Endothelial cell of umbilical vein (primary cell): ENCODE measurements at regions not wholly inside any gene's neighbourhood (a gene's known extent, or its start where the extent isn't known, plus 50 kb on each side); places are given as distances from the start of the nearest gene placed in this dataset.

ENCODE experiments used
- BruUV-seq: library from RNA; stranded (reverse); fragments of 400-500 nt; replicated peaks from 2 replicates; lab custom pipeline; 2021; lab: Mats Ljungman, UMichigan
- CTCF ChIA-PET: fragments of 300-600, 350-600 bp; sonication (Branson Sonifier 250); formaldehyde crosslinking; loops from one replicate; lab custom pipeline; 2021; ENCODE audit warnings: antibody characterized with exemption, inconsistent platforms; lab: Charles Lee
- POLR2A ChIA-PET: fragments of 300-600, 350-600 bp; sonication (Branson Sonifier 250); formaldehyde crosslinking; loops from one replicate; lab custom pipeline; 2021; ENCODE audit warnings: antibody characterized with exemption, inconsistent platforms; lab: Charles Lee
- DNase-seq: peaks from one replicate; pipeline ENCODE4 v3.0.0-alpha.2; 2011; ENCODE audit warnings: low read depth, low spot score
- FAIRE-seq: peaks from 2 replicates; lab custom pipeline; 2011; peaks lifted over from hg19 to GRCh38; lab: Jason Lieb, UNC
- H2AFZ ChIP-seq: 2 replicates; pipeline ENCODE4 v1.6.0; 2012; ENCODE audit warnings: low read depth, low read length, control low read depth, inconsistent platforms
- H3K27ac ChIP-seq: 2 replicates; pipeline ENCODE4 v1.5.1; 2011; ENCODE audit warnings: low read depth, mild to moderate bottlenecking, control low read depth, low read length, moderate library complexity; ENCODE audit not compliant: insufficient read depth
- H3K27me3 ChIP-seq, 2 experiments: 2 replicates each; pipeline versions ENCODE4 v1.6.0 to v1.6.1; 2011; ENCODE audit warnings: low read length in 2 of 2, mixed read lengths in 1 of 2; ENCODE audit not compliant: control insufficient read depth in 2 of 2, insufficient read depth in 2 of 2
- H3K36me3 ChIP-seq, 2 experiments: 2 replicates in 1 of 2; 3 replicates in 1 of 2; pipeline ENCODE4 v1.5.1; 2011; ENCODE audit warnings: low read length in 2 of 2, mild to moderate bottlenecking in 1 of 2, moderate library complexity in 1 of 2; ENCODE audit not compliant: control insufficient read depth in 2 of 2, insufficient read depth in 2 of 2; ENCODE audit errors: extremely low read depth in 1 of 2
- H3K4me1 ChIP-seq: 3 replicates; pipeline ENCODE4 v1.5.1; 2011; ENCODE audit warnings: mild to moderate bottlenecking, low read length; ENCODE audit not compliant: control insufficient read depth, insufficient read depth; ENCODE audit errors: extremely low read depth
- H3K4me2 ChIP-seq: 2 replicates; pipeline ENCODE4 v1.6.1; 2011; ENCODE audit warnings: low read length, control low read depth, mixed read lengths; ENCODE audit not compliant: insufficient read depth
- H3K4me3 ChIP-seq, 3 experiments: fragments of 200-600 bp in 1 of 3; sonication (generic), shearing (Covaris generic) in 1 of 3; replicated peaks in 1 of 3; 2 replicates each; pipeline ENCODE4 v1.5.1; 2011 to 2016; ENCODE audit warnings: control low read depth in 3 of 3, low read length in 3 of 3, mild to moderate bottlenecking in 2 of 3, inconsistent platforms in 1 of 3, low read depth in 1 of 3, moderate library complexity in 1 of 3; ENCODE audit not compliant: insufficient read depth in 1 of 3
- H3K79me2 ChIP-seq: 2 replicates; pipeline ENCODE4 v1.6.0; 2012; ENCODE audit warnings: low read length, inconsistent platforms; ENCODE audit not compliant: control insufficient read depth, insufficient read depth
- H3K9ac ChIP-seq: replicated peaks from 2 replicates; pipeline ENCODE3; 2011; ENCODE audit warnings: low read length, control low read depth; ENCODE audit not compliant: insufficient read depth; ENCODE audit errors: extremely low read depth
- H3K9me1 ChIP-seq: replicated peaks from 3 replicates; pipeline ENCODE4 v1.6.0; 2011; ENCODE audit warnings: mild to moderate bottlenecking, low read length; ENCODE audit not compliant: control insufficient read depth, insufficient read depth; ENCODE audit errors: extremely low read depth
- H3K9me3 ChIP-seq: replicated peaks from 2 replicates; pipeline ENCODE4 v1.5.1; 2012; ENCODE audit warnings: low read length, inconsistent platforms; ENCODE audit not compliant: control insufficient read depth, insufficient read depth
- H4K20me1 ChIP-seq: replicated peaks from 2 replicates; pipeline ENCODE3; 2011; ENCODE audit warnings: mild to moderate bottlenecking, low read length; ENCODE audit not compliant: control insufficient read depth, insufficient read depth; ENCODE audit errors: extremely low read depth
- EZH2 ChIP-seq: IDR thresholded peaks from 2 replicates; pipeline ENCODE4 v1.6.1; 2012; ENCODE audit warnings: borderline replicate concordance, low read depth, mild to moderate bottlenecking, moderate library complexity, low read length, inconsistent platforms; ENCODE audit not compliant: severe bottlenecking
- FOS ChIP-seq: IDR thresholded peaks from 2 replicates; pipeline ENCODE4 v1.6.1; 2011; ENCODE audit warnings: mild to moderate bottlenecking, low read length, moderate library complexity, borderline replicate concordance; ENCODE audit not compliant: insufficient read depth
- GATA2 ChIP-seq: IDR thresholded peaks from 2 replicates; pipeline ENCODE4 v1.7.0; 2011; ENCODE audit warnings: low read depth, mild to moderate bottlenecking, moderate library complexity, mixed read lengths, low read length; ENCODE audit not compliant: insufficient read length, insufficient read depth
- JUN ChIP-seq: IDR thresholded peaks from 2 replicates; pipeline ENCODE4 v1.6.1; 2011; ENCODE audit warnings: borderline replicate concordance, low read depth; ENCODE audit not compliant: insufficient read length, insufficient read depth
- MYC ChIP-seq: IDR thresholded peaks from one replicate; pipeline ENCODE4 v1.6.1; 2011; ENCODE audit warnings: mild to moderate bottlenecking, low read depth, low read length
- POLR2A ChIP-seq: IDR thresholded peaks from 2 replicates; pipeline ENCODE4 v1.6.1; 2012; ENCODE audit warnings: low read depth, mild to moderate bottlenecking, control low read depth, low read length
- POLR2AphosphoS5 ChIP-seq: IDR thresholded peaks from 2 replicates; pipeline ENCODE4 v1.6.1; 2012; ENCODE audit warnings: low read depth, mild to moderate bottlenecking, control low read depth, low read length, moderate library complexity; ENCODE audit not compliant: insufficient read depth
- dilution Hi-C: fragments of 300-500 bp; cut with MboI; formaldehyde crosslinking; loops from one replicate; pipeline ENCODE4 v1.15.0; 2019; ENCODE audit warnings: low sequenced_read_pairs; ENCODE audit not compliant: extremely low pct_ligation_motif_present
- intact Hi-C: fragments of 100-400 bp; cut with micrococcal nuclease; formaldehyde crosslinking; loops from one replicate; pipeline ENCODE4 v1.10.0; 2022
- TF ChIP-seq, protein P1 (sequence below), 2 donors: IDR thresholded peaks; 1 replicate in 1 of 2; 2 replicates in 1 of 2; pipeline ENCODE4 v1.5.1; 2011; ENCODE audit warnings: low read length in 2 of 2, mild to moderate bottlenecking in 2 of 2, moderate library complexity in 2 of 2, control low read depth in 1 of 2, inconsistent platforms in 1 of 2, low read depth in 1 of 2; ENCODE audit not compliant: insufficient read depth in 1 of 2; ENCODE audit errors: extremely low read depth in 1 of 2
- TF ChIP-seq, protein P2 (sequence below): IDR thresholded peaks from 2 replicates; pipeline ENCODE4 v1.6.1; 2011; ENCODE audit not compliant: insufficient read depth, insufficient read length

DNA sequence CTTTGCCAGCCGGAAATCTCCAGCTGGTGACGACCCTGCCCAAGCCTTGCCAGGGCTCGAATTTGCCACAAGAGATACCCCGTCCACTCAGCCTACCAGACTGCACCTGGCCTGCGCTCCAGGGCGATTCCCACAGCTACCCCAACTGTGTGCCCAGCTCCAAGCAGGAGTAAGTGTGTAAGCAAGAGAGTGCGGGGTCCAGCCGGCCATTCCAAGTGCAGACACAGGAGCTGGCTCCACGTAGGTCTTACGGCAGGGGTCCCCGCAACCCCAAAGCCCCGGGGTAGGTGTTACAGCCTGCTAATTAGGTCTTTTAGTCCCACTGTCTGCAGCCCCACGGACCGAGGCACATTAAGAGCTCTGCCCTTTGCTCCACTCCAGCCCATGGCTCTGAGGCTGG is 1305.2 kb downstream of the ARAP2 start:
- H3K36me3 ChIP-seq = no peaks in the 10 kb centered on the region
- no peaks in the 10 kb centered on the region for H3K4me1 ChIP-seq
- BruUV-seq = no TSS peak
- DNase-seq (no peak), FAIRE-seq (no peak)
- CTCF ChIA-PET = no interaction called here
- no peak overlapping the region for H2AFZ ChIP-seq
- no peak overlapping the region for H3K27ac ChIP-seq
- POLR2A ChIA-PET = no interaction called here
- intact Hi-C loops = no loop called here
- no peaks in the 10 kb centered on the region for H3K9me3 ChIP-seq
- no peaks in the 10 kb centered on the region for H3K27me3 ChIP-seq
- no peaks in the 10 kb centered on the region for H4K20me1 ChIP-seq
- no peak overlapping the region for H3K9ac ChIP-seq
- dilution Hi-C loops = no loop called here
- H3K4me2 ChIP-seq = no peak overlapping the region
- no peaks in the 10 kb centered on the region for H3K9me1 ChIP-seq
- no peak for TF ChIP-seq EZH2
- no peak for TF ChIP-seq FOS
- TF ChIP-seq, protein P1, sequence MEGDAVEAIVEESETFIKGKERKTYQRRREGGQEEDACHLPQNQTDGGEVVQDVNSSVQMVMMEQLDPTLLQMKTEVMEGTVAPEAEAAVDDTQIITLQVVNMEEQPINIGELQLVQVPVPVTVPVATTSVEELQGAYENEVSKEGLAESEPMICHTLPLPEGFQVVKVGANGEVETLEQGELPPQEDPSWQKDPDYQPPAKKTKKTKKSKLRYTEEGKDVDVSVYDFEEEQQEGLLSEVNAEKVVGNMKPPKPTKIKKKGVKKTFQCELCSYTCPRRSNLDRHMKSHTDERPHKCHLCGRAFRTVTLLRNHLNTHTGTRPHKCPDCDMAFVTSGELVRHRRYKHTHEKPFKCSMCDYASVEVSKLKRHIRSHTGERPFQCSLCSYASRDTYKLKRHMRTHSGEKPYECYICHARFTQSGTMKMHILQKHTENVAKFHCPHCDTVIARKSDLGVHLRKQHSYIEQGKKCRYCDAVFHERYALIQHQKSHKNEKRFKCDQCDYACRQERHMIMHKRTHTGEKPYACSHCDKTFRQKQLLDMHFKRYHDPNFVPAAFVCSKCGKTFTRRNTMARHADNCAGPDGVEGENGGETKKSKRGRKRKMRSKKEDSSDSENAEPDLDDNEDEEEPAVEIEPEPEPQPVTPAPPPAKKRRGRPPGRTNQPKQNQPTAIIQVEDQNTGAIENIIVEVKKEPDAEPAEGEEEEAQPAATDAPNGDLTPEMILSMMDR (IDR thresholded peaks at IDR 0.05; ENCODE audit: extremely low read depth in 1 of 2, insufficient read depth in 1 of 2, low read depth in 1 of 2, low read length in 2 of 2) = no peak
- H3K79me2 ChIP-seq = no peaks in the 10 kb centered on the region
- no peak overlapping the region for H3K4me3 ChIP-seq

DNA sequence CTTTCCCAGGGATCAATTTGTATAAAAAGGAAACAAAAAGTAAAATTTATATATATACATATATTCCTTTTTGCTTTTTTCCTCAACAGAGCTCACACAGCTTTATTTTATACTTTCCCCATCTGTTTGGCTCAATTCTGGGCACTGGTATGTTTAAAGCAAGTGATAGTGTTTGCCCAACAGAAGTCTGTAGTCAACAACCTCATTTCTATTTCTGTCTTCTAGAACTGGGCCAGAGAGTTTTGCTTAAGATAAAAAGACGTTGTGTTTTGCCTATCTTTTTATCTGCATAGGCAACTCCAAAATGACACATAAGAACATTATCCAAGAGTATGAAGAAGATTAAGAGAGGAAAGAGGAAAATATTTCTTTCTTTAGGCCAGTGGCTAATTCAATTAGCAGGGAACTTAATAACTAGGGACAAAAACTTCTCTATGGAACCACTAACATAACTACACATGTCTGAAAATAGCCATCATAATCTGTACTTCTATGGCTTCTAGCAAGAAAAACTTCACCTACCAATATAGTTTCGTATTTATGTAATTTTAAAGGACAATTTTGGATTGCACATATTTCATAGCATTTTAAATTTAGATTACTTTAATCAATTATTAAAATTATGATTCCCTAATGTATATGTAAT is 1300.5 kb downstream of the ARAP2 start:
- no peaks in the 10 kb centered on the region for H3K27me3 ChIP-seq
- intact Hi-C loops = no loop called here
- POLR2A ChIA-PET = no interaction called here
- no peak overlapping the region for H3K4me3 ChIP-seq
- H3K9ac ChIP-seq = no peak overlapping the region
- no peaks in the 10 kb centered on the region for H3K9me1 ChIP-seq
- no peak overlapping the region for H3K4me2 ChIP-seq
- FAIRE-seq = no peak
- no peaks in the 10 kb centered on the region for H3K4me1 ChIP-seq
- DNase-seq = no peak
- H3K27ac ChIP-seq = no peak overlapping the region
- BruUV-seq = no TSS peak
- CTCF ChIA-PET = no interaction called here
- H2AFZ ChIP-seq = no peak overlapping the region
- dilution Hi-C loops = no loop called here
- no peaks in the 10 kb centered on the region for H4K20me1 ChIP-seq
- no peaks in the 10 kb centered on the region for H3K79me2 ChIP-seq
- TF ChIP-seq POLR2AphosphoS5 (no peak), FOS (no peak), MYC (no peak), POLR2A (no peak), EZH2 (no peak), JUN (no peak), GATA2 (no peak)
- TF ChIP-seq, protein P2, sequence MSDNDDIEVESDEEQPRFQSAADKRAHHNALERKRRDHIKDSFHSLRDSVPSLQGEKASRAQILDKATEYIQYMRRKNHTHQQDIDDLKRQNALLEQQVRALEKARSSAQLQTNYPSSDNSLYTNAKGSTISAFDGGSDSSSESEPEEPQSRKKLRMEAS = no peak
- TF ChIP-seq, protein P1 (IDR thresholded peaks at IDR 0.05; ENCODE audit: extremely low read depth in 1 of 2, insufficient read depth in 1 of 2, low read depth in 1 of 2, low read length in 2 of 2) = no peak
- no peaks in the 10 kb centered on the region for H3K9me3 ChIP-seq
- H3K36me3 ChIP-seq = no peaks in the 10 kb centered on the region
